ENCODE measurements at regions not wholly inside any gene's neighbourhood (a gene's known extent, or its start where the extent isn't known, plus 50 kb on each side); places are given as distances from the start of the nearest gene placed in this dataset.

DNA sequence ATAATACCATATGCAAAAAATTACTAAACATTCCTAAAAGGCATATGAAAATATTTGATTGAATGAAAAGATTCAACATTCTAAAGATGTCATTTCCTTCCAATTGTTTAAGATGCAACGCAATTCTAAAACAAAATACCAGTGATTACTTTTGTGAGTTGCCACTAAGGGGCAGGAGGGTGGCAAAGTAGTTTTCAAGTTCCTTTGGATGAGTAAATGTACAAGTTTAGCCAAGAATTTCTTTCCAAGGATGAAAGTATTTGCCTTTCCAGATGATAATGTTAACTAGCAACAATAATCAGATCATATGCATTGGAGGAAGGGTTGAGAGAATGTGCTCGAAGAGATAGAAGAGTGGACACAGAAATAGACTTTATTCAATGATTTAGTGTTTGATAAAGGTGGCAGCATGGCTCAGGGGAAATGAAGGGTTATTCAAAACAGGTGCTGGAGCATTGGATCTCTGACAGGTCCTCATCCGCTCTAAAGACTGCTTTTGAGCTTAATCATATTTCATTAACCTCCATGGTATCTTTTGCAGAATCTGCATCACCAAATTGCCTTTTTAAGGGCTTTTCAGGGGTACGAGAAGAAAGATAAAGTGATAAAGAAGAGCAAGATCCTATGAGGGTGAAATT is 678.5 kb upstream of the TBX3 start:
- H3K4me3 ChIP-seq (ENCODE audit: low read depth, low read length): no peak overlapping the region

DNA sequence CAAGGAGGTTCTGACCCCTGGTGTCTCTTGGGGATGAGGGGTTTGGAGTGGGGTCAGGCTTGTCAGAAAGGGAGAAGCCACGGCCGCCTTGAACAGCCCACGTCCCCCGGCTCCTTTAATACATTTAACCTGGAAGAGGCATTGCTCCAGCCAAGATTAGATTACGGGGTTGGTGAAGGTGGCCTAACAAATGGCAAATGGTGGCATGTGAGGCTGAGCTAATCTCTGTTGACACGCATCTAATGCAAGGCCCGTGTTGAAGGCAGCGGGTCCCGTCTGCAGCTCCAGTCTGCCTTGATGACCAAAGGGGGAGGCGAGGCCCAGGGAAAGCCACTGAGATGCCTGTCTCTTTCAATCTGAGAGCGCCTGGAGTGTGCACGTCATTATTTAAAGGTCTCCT is 673.7 kb upstream of the TBX3 start:
- DNase-seq (ENCODE audit: low read depth): no peak
- no peak overlapping the region for H3K4me3 ChIP-seq (ENCODE audit: low read depth, low read length)

More for the DNA sequence above, 678.5 kb upstream of the TBX3 start:
- no peak for DNase-seq (ENCODE audit: low read depth)

GRCh38 chr12:115355301-115355700 is 671.3 kb upstream of the TBX3 start:
- DNase-seq (ENCODE audit: low read depth): no peak
- no peak overlapping the region for H3K4me3 ChIP-seq (ENCODE audit: low read depth, low read length)

- H3K4me3 ChIP-seq (ENCODE audit: low read depth, low read length): peak overlapping the region; percentile 42
- peak; percentile 91 for DNase-seq (ENCODE audit: low read depth)
These were observed 670.3 kb upstream of the TBX3 start for GRCh38 chr12:115354007-115354890.

GRCh38 chr12:115353467-115353866 is 669.5 kb upstream of the TBX3 start:
- DNase-seq (ENCODE audit: low read depth): no peak
- H3K4me3 ChIP-seq (ENCODE audit: low read depth, low read length): no peak overlapping the region

DNA sequence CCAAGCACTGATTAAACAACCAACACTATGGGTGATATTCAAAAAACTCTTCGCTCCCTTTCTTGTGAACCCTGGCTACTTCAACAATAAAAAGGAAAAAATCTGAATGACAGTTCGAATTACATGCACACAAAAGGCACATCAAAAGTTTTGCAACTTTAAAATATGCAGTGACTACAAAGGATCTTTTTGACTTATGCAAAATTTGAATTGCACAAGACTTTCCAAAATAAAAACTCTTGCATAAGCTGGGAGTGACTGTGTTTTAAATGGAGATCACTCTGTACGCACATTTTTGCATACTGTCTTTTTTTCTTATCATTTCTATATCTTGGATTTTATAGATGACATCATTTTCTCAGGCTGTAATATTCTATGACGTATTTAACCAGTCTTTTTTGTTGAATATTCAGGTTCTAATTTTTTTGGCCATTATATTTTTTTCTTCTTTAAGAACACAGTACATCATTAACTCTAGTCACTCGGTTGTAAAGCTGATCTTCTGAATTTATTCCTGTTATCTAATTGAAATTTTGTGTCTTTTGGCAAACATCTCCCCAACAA is 667.6 kb upstream of the TBX3 start:
- peak; percentile 27 for DNase-seq (ENCODE audit: low read depth)
- H3K4me3 ChIP-seq (ENCODE audit: low read depth, low read length): no peak overlapping the region

- DNase-seq (ENCODE audit: low read depth): no peak
- H3K4me3 ChIP-seq (ENCODE audit: low read depth, low read length): no peak overlapping the region
These were observed 665.7 kb upstream of the TBX3 start for GRCh38 chr12:115349711-115350110.

DNA sequence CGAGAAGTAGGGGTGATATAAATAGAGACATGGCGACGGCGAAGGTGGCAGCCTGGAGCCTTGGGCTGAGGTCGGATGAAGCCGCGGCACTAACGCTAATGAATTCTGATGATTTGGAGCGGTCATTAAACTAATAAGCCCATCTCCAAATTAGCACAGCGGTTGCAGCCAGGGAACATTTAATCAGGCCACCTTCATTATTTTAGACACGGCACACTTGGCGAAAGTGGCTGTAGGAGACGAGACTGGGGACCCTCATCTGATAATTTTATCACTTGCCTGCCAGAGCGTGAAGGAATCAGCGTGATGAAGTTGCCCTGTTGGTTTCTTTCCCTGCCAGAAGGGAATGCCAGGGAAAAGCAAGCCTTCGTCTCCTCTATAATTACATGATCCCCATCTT is 664.3 kb upstream of the TBX3 start:
- no peak overlapping the region for H3K4me3 ChIP-seq (ENCODE audit: low read depth, low read length)
- DNase-seq (ENCODE audit: low read depth): no peak

- DNase-seq (ENCODE audit: low read depth): no peak
- H3K4me3 ChIP-seq (ENCODE audit: low read depth, low read length): no peak overlapping the region
These were observed 659.6 kb upstream of the TBX3 start for GRCh38 chr12:115343601-115344000.

GRCh38 chr12:115343008-115343407 is 659.0 kb upstream of the TBX3 start:
- no peak overlapping the region for H3K4me3 ChIP-seq (ENCODE audit: low read depth, low read length)

DNA sequence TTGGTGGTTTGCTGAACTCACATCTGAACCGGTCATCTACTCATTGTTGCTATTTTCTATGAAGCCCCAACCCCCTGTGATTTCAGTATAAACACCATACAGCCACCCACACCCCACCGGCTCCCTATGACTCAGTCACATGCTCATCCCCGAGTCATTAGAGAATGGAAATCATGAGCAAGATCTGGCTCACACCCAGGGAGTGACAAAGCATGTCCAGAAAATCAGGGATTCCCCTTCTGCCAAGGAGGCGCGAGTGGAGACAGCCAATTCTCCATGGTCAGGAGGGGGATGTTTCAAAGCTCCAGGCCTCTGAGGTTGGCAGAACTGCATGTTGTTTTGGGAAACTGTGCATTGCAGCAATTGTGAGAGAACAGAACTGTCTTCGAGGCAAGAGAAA is 657.5 kb upstream of the TBX3 start:
- H3K4me3 ChIP-seq (ENCODE audit: low read depth, low read length): no peak overlapping the region
- peak; percentile 99 for DNase-seq (ENCODE audit: low read depth)

More at GRCh38 chr12:115343008-115343407, 659.0 kb upstream of the TBX3 start:
- no peak for DNase-seq (ENCODE audit: low read depth)

DNA sequence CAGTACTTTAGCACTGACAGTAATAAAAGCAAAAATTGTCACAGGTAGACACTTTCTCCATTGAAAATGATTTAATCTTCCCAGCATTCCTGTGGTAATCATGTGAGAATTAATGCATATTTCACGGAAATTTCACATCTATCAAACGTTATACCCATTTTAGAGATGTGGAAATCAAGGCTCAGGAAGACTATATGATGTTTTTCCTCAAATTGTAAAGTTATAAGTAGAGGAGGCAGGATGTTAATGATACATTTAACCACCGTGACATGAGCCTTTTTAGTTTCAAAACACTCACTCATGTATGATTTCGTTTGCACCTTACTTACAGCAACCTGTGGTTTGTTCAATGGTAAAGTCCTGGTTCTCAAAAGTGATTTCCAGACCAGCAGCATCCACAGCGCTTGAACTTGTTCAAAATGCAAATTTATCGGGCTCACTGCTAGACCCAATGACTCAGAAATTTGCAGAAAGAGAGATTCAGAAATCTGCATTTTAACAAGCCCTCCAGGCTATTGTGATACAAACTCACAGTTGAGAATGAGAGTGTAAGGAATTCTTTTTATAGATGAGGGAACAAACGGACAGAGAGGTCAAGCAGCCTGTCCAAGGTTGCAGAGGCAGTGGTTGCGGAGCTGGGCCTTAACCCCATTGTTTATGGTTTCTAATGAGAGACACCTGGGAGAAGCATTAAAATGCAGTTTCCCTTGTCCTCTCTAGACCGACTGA is 654.8 kb upstream of the TBX3 start:
- DNase-seq (ENCODE audit: low read depth): no peak
- H3K4me3 ChIP-seq (ENCODE audit: low read depth, low read length): no peak overlapping the region

GRCh38 chr12:115337693-115338543 is 653.9 kb upstream of the TBX3 start:
- H3K4me3 ChIP-seq (ENCODE audit: low read depth, low read length): no peak overlapping the region
- DNase-seq (ENCODE audit: low read depth): peak; percentile 73

GRCh38 chr12:115336506-115336905 is 652.5 kb upstream of the TBX3 start:
- no peak overlapping the region for H3K4me3 ChIP-seq (ENCODE audit: low read depth, low read length)
- DNase-seq (ENCODE audit: low read depth): no peak

- no peak overlapping the region for H3K4me3 ChIP-seq (ENCODE audit: low read depth, low read length)
These were observed 651.6 kb upstream of the TBX3 start for GRCh38 chr12:115335594-115335993.

GRCh38 chr12:115335048-115335447 is 651.1 kb upstream of the TBX3 start:
- H3K4me3 ChIP-seq (ENCODE audit: low read depth, low read length): no peak overlapping the region
- DNase-seq (ENCODE audit: low read depth): no peak

More at GRCh38 chr12:115335594-115335993, 651.6 kb upstream of the TBX3 start:
- no peak for DNase-seq (ENCODE audit: low read depth)

DNA sequence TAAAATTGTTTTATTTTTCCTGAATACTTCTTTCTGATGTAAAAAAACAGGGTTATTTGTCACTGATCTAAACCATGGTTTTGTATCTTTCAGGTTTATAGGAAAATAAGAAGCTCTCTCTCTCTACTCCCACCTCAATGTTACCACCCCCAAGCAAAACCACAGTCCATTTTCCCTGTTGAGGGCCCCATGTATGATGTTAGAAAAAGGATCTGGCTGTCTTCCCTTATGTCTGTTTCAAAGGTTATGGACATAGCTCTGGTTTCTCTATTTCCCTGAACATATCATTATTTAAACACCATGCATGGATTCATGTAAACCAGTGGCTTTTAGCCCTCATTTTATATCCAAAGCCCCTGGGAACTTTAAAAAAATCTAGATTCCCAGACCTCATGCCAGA is 649.0 kb upstream of the TBX3 start:
- DNase-seq (ENCODE audit: low read depth): no peak
- no peak overlapping the region for H3K4me3 ChIP-seq (ENCODE audit: low read depth, low read length)

DNA sequence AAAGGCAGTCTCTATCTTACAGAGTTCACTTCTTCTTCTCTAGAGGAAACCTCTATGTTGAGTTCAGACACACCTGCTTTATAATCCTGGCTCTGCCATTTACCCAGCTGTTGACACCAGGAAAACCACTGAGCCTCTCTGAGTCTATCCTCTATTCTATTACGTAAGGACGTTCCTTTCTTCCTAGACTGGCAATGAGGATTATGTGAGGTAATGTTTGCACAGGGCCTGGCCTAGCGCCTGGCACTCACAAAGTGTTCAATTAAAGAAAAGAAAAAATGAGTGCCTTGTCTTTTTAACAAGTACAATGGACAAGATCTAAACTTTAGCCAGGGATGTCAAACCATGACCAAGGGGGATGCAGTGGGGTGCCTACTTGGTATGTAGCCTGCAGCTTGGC is 641.9 kb upstream of the TBX3 start:
- DNase-seq (ENCODE audit: low read depth): no peak
- H3K4me3 ChIP-seq (ENCODE audit: low read depth, low read length): no peak overlapping the region

DNA sequence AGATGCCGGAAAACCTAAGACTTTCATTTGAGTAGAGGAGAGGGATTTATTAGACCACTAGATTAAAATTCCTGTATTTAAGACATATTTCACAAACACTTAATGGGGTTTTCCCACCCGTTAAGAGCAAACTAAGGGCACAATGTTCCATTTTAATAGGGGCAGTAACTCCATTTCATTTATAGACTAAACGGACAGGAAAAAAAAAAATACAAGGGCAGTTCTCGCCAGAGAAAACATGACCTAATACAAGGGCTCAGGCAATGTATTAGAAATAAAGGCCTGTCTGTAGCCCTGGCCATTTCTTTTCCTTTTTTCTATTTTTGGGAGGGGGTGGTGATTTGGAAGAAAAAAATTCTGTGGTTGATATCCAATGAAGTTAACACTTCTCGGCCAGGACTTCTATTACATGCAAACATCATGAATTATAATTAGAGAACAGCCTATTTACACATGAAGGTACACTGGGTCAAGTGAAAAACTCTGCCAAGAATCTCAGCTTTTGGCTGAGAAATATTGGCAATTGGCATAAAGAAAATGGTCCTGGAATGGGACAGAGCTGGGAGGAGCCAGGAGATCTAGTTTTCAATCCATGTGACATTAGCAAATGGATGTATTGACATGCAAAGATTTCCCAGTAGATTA is 641.1 kb upstream of the TBX3 start:
- no peak for DNase-seq (ENCODE audit: low read depth)
- H3K4me3 ChIP-seq (ENCODE audit: low read depth, low read length): no peak overlapping the region

Measured in skeletal muscle cell (primary cell).